ENCODE measurements at regions not wholly inside any gene's neighbourhood (a gene's known extent, or its start where the extent isn't known, plus 50 kb on each side); places are given as distances from the start of the nearest gene placed in this dataset.
A peak's percentile ranks its signal among the peaks of the same experiment; 100 is the strongest.

GRCh38 chr16:52073024-52073423 is 473.9 kb downstream of the TOX3 start:
- H3K36me3 ChIP-seq: no peaks in the 10 kb centered on the region
- DNase-seq (ENCODE audit: low spot score): no peak
- H3K4me1 ChIP-seq: no peaks in the 10 kb centered on the region
- TF ChIP-seq, protein P1, sequence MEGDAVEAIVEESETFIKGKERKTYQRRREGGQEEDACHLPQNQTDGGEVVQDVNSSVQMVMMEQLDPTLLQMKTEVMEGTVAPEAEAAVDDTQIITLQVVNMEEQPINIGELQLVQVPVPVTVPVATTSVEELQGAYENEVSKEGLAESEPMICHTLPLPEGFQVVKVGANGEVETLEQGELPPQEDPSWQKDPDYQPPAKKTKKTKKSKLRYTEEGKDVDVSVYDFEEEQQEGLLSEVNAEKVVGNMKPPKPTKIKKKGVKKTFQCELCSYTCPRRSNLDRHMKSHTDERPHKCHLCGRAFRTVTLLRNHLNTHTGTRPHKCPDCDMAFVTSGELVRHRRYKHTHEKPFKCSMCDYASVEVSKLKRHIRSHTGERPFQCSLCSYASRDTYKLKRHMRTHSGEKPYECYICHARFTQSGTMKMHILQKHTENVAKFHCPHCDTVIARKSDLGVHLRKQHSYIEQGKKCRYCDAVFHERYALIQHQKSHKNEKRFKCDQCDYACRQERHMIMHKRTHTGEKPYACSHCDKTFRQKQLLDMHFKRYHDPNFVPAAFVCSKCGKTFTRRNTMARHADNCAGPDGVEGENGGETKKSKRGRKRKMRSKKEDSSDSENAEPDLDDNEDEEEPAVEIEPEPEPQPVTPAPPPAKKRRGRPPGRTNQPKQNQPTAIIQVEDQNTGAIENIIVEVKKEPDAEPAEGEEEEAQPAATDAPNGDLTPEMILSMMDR (IDR thresholded peaks at IDR 0.05): no peak
- no peaks in the 10 kb centered on the region for H3K27me3 ChIP-seq
- H3K27ac ChIP-seq: no peak overlapping the region
- no peaks in the 10 kb centered on the region for H3K9me3 ChIP-seq
- H3K4me3 ChIP-seq: no peak overlapping the region

- no peaks in the 10 kb centered on the region for H3K36me3 ChIP-seq
- H3K4me3 ChIP-seq: no peak overlapping the region
- no peaks in the 10 kb centered on the region for H3K27me3 ChIP-seq
- H3K4me1 ChIP-seq: no peaks in the 10 kb centered on the region
- H3K27ac ChIP-seq: no peak overlapping the region
- no peaks in the 10 kb centered on the region for H3K9me3 ChIP-seq
- TF ChIP-seq, protein P1 (IDR thresholded peaks at IDR 0.05): no peak
- DNase-seq (ENCODE audit: low spot score): no peak
Observed at GRCh38 chr16:52071101-52071500, 475.8 kb downstream of the TOX3 start.

DNA sequence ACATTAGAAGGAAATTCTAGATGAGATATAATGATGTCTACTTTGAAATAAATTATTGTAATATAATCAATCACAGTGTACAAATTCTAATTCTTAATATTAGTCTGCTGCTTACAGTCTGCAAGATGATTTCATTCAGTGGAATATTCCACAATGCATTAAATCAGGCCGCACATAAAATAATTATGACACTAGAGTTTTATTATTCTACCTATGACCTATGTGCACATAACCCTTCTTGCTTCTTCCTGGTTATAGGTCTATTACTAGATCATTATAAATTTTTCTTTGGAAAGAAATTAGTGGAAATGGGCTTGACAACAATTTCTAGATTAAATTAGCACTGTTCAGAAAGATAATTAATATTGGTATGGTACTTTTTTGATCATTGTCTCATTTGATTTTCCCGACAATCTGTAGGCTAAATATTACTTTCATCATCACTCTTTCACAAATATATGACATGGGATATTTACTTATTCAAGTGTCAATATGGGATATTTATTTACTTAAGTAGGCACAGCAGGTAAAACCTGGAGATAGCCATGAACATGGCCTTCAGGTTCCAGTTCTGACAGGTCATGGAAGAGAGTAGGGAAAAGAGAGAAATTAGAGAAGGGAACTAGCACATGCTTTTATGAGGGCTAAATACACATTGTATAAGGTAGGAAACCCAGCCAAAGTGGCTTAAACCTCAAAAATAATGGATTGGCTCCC is 476.4 kb downstream of the TOX3 start:
- H3K27ac ChIP-seq: no peak overlapping the region
- no peak overlapping the region for H3K4me3 ChIP-seq
- TF ChIP-seq, protein P1 (IDR thresholded peaks at IDR 0.05): no peak
- H3K27me3 ChIP-seq: no peaks in the 10 kb centered on the region
- H3K4me1 ChIP-seq: no peaks in the 10 kb centered on the region
- no peak for DNase-seq (ENCODE audit: low spot score)
- H3K36me3 ChIP-seq: no peaks in the 10 kb centered on the region
- H3K9me3 ChIP-seq: no peaks in the 10 kb centered on the region

DNA sequence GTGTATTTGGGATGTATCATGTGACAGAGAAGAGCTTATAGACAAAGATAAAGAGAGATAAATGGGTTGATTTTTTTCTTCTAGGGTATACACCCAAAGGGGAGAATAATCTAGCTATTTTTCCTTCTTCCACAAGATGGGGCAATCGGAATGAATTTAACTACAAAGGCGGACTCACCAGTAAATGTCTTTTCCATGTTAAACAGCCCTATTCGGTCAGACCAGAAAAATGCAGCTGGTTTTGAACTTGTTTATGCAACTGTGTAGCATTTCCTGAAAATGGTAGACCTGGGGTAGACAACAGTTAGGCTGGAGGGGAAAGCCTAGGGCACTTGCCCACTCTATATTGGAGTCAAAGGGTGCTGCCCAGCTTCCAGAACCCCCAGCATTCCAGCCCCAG is 477.1 kb downstream of the TOX3 start:
- Histone ChIP-seq H3K4me3 (no peak overlapping the region), H3K27ac (no peak overlapping the region), H3K4me1 (no peaks in the 10 kb centered on the region), H3K36me3 (no peaks in the 10 kb centered on the region), H3K27me3 (no peaks in the 10 kb centered on the region), H3K9me3 (no peaks in the 10 kb centered on the region)
- TF ChIP-seq, protein P1 (IDR thresholded peaks at IDR 0.05): peak in 1 of 2 donors; percentile 37
- DNase-seq (ENCODE audit: low spot score): no peak

DNA sequence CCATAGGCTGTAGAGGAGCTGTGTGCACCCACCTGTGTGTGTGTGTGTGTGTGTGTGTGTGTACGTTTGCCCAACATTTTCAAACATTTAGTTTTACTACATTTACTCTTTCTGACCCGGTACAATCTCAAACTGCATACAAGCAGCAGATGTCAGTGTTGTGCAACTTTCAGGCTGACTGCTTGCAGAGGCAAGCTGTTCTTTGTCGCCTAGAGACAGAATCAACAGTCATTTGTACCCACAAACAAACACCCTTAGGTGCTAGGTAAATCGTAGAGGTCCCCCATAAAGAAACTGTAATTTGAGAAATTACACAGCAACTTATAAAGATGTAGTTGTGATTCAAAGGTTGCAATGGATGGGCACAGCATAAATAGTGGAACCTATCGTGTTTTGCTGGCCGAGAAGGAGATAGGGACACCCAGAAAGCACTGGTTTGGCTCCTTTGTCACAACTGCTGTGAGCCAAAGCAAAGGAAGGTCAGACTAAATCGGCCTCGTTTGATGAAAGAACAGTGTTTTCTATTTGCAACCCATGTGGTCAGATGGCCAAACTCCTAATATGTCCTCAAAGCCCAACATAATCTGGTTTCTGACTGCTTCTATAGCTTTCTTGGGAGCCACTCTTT is 478.4 kb downstream of the TOX3 start:
- Histone ChIP-seq H3K27me3 (no peaks in the 10 kb centered on the region), H3K4me3 (no peak overlapping the region), H3K27ac (no peak overlapping the region), H3K4me1 (no peaks in the 10 kb centered on the region), H3K9me3 (no peaks in the 10 kb centered on the region), H3K36me3 (no peaks in the 10 kb centered on the region)
- TF ChIP-seq, protein P1 (IDR thresholded peaks at IDR 0.05): peak in 1 of 2 donors; percentile 45
- DNase-seq (ENCODE audit: low spot score): no peak
